ENCODE measurements at regions not wholly inside any gene's neighbourhood (a gene's known extent, or its start where the extent isn't known, plus 50 kb on each side); places are given as distances from the start of the nearest gene placed in this dataset.

DNA sequence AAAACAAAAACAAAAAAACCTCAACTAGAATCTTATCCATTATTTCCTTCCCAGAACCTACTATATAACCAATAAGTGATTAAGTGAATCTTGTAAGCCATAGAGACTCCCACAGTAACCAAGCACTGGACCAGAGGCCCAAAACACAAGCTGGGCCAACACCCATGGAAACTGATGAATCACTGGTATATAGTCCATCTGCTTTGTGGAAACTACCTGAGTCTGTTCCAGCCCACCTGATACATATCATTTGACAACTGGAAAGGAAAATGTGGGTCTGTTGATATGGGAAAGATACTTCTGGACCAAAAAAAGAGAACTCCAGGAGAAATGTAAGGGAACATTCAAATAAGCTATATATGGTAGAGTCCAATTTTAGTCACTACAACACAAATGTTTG is 252.8 kb downstream of the MREG start:
- TF ChIP-seq, protein P1, sequence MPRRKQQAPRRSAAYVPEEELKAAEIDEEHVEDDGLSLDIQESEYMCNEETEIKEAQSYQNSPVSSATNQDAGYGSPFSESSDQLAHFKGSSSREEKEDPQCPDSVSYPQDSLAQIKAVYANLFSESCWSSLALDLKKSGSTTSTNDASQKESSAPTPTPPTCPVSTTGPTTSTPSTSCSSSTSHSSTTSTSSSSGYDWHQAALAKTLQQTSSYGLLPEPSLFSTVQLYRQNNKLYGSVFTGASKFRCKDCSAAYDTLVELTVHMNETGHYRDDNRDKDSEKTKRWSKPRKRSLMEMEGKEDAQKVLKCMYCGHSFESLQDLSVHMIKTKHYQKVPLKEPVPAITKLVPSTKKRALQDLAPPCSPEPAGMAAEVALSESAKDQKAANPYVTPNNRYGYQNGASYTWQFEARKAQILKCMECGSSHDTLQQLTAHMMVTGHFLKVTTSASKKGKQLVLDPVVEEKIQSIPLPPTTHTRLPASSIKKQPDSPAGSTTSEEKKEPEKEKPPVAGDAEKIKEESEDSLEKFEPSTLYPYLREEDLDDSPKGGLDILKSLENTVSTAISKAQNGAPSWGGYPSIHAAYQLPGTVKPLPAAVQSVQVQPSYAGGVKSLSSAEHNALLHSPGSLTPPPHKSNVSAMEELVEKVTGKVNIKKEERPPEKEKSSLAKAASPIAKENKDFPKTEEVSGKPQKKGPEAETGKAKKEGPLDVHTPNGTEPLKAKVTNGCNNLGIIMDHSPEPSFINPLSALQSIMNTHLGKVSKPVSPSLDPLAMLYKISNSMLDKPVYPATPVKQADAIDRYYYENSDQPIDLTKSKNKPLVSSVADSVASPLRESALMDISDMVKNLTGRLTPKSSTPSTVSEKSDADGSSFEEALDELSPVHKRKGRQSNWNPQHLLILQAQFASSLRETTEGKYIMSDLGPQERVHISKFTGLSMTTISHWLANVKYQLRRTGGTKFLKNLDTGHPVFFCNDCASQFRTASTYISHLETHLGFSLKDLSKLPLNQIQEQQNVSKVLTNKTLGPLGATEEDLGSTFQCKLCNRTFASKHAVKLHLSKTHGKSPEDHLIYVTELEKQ (CRISPR knock-in tag; IDR thresholded peaks at IDR 0.05) = no peak
- TF ChIP-seq NCOA6 (IDR thresholded peaks at IDR 0.05) (no peak), FOXP1 (CRISPR knock-in tag; IDR thresholded peaks at IDR 0.05) (no peak), RNF2 (IDR thresholded peaks at IDR 0.05) (no peak), EZH2 (IDR thresholded peaks at IDR 0.05; ENCODE audit: borderline replicate concordance, low read depth, low read length) (no peak), CHD4 (IDR thresholded peaks at IDR 0.05; ENCODE audit: insufficient read depth, insufficient replicate concordance, low read depth, low read length, poor library complexity, severe bottlenecking) (no peak), YBX1 (IDR thresholded peaks at IDR 0.05) (no peak)
- TF ChIP-seq, protein P2, sequence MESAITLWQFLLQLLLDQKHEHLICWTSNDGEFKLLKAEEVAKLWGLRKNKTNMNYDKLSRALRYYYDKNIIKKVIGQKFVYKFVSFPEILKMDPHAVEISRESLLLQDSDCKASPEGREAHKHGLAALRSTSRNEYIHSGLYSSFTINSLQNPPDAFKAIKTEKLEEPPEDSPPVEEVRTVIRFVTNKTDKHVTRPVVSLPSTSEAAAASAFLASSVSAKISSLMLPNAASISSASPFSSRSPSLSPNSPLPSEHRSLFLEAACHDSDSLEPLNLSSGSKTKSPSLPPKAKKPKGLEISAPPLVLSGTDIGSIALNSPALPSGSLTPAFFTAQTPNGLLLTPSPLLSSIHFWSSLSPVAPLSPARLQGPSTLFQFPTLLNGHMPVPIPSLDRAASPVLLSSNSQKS (CRISPR knock-in tag; IDR thresholded peaks at IDR 0.05) = no peak
- TF ChIP-seq, protein P3, sequence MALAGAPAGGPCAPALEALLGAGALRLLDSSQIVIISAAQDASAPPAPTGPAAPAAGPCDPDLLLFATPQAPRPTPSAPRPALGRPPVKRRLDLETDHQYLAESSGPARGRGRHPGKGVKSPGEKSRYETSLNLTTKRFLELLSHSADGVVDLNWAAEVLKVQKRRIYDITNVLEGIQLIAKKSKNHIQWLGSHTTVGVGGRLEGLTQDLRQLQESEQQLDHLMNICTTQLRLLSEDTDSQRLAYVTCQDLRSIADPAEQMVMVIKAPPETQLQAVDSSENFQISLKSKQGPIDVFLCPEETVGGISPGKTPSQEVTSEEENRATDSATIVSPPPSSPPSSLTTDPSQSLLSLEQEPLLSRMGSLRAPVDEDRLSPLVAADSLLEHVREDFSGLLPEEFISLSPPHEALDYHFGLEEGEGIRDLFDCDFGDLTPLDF (CRISPR knock-in tag; IDR thresholded peaks at IDR 0.05) = no peak
- TF ChIP-seq, protein P4, sequence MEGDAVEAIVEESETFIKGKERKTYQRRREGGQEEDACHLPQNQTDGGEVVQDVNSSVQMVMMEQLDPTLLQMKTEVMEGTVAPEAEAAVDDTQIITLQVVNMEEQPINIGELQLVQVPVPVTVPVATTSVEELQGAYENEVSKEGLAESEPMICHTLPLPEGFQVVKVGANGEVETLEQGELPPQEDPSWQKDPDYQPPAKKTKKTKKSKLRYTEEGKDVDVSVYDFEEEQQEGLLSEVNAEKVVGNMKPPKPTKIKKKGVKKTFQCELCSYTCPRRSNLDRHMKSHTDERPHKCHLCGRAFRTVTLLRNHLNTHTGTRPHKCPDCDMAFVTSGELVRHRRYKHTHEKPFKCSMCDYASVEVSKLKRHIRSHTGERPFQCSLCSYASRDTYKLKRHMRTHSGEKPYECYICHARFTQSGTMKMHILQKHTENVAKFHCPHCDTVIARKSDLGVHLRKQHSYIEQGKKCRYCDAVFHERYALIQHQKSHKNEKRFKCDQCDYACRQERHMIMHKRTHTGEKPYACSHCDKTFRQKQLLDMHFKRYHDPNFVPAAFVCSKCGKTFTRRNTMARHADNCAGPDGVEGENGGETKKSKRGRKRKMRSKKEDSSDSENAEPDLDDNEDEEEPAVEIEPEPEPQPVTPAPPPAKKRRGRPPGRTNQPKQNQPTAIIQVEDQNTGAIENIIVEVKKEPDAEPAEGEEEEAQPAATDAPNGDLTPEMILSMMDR (IDR thresholded peaks at IDR 0.05 in 2 of 3, conservative IDR thresholded peaks at IDR 0.05 in 1 of 3; ENCODE audit: insufficient read depth in 2 of 3, low read depth in 1 of 3, low read length in 3 of 3) = no peak
- TF ChIP-seq, protein P5, sequence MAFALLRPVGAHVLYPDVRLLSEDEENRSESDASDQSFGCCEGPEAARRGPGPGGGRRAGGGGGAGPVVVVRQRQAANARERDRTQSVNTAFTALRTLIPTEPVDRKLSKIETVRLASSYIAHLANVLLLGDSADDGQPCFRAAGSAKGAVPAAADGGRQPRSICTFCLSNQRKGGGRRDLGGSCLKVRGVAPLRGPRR (CRISPR knock-in tag; IDR thresholded peaks at IDR 0.05) = no peak
- TF ChIP-seq, protein P6, sequence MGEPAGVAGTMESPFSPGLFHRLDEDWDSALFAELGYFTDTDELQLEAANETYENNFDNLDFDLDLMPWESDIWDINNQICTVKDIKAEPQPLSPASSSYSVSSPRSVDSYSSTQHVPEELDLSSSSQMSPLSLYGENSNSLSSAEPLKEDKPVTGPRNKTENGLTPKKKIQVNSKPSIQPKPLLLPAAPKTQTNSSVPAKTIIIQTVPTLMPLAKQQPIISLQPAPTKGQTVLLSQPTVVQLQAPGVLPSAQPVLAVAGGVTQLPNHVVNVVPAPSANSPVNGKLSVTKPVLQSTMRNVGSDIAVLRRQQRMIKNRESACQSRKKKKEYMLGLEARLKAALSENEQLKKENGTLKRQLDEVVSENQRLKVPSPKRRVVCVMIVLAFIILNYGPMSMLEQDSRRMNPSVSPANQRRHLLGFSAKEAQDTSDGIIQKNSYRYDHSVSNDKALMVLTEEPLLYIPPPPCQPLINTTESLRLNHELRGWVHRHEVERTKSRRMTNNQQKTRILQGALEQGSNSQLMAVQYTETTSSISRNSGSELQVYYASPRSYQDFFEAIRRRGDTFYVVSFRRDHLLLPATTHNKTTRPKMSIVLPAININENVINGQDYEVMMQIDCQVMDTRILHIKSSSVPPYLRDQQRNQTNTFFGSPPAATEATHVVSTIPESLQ (CRISPR knock-in tag; IDR thresholded peaks at IDR 0.05) = no peak
